WI38 (cell line): ENCODE measurements at regions not wholly inside any gene's neighbourhood (a gene's known extent, or its start where the extent isn't known, plus 50 kb on each side); places are given as distances from the start of the nearest gene placed in this dataset.

ENCODE experiments used
- H3K4me3 ChIP-seq: 2 replicates; pipeline ENCODE4 v1.5.1; 2011; ENCODE audit warnings: low read depth, mild to moderate bottlenecking, control low read depth, low read length
- CTCF ChIP-seq: IDR thresholded peaks from 2 replicates; pipeline ENCODE4 v1.5.1; 2012; ENCODE audit warnings: low read depth, mild to moderate bottlenecking, control low read depth, low read length

DNA sequence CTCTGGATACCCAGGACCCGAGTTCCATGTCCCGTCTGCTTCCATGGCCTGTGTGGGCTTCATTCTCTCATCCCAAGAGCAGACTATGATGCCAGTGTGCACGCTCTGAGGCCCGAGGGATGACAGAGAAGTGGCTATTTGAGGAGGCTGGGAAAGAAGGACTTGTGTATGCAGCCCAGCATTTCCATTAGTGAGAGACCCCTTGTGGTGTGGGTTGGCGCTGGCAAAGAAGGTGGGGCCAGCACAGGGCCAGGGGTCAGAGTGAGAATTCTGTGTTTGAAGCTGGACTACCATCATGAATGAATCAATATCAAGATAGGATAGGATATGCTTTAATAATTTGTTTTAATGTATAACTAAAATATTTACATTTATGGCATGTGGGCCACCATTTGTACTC lies 200.8 kb downstream of the HIPK3 start:
- TF ChIP-seq CTCF = no peak
- H3K4me3 ChIP-seq = no peak overlapping the region

GRCh38 chr11:33455867-33456463 lies 198.8 kb downstream of the HIPK3 start:
- no peak overlapping the region for H3K4me3 ChIP-seq
- TF ChIP-seq CTCF = no peak

DNA sequence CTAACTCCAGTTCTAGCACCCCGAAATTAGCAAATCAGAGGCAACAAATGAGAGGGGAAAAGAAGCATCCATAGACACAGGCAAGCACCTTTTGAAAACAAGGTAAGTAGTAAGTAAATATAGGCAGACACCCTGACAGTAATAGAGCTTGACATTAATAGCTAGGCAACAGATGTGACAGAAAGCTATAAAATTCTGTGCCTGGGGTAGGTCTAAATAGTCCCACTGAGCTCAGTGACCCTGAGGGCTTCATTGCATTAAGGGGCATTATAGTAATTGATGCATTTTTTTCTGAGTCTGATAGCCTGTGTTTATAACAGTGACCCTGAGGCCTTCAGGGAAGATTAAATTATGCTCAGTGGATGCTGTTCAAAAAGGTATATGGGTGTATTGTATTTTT lies 197.1 kb downstream of the HIPK3 start:
- no peak for TF ChIP-seq CTCF
- H3K4me3 ChIP-seq = no peak overlapping the region

- no peak for TF ChIP-seq CTCF
- H3K4me3 ChIP-seq = no peak overlapping the region
Observed at GRCh38 chr11:33452836-33453624, 195.8 kb downstream of the HIPK3 start.

DNA sequence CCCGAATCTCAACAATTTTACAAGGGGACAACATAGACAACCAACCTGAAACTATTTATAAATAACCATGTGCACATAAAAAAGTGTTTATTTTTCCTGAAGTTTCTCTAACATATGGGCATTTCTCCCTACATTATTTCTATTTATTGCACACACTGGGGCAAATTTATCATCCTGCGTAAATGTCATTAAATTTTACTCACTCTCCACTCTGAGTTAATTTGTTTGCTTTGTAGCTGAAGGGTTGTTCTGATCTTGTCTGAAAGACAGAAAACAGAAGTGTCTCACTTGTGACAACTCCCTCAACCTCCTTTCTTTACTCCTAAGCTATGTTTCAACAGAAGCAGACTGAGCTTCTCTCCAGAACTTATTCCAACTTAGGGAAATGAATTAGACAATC lies 194.2 kb downstream of the HIPK3 start:
- no peak for TF ChIP-seq CTCF

DNA sequence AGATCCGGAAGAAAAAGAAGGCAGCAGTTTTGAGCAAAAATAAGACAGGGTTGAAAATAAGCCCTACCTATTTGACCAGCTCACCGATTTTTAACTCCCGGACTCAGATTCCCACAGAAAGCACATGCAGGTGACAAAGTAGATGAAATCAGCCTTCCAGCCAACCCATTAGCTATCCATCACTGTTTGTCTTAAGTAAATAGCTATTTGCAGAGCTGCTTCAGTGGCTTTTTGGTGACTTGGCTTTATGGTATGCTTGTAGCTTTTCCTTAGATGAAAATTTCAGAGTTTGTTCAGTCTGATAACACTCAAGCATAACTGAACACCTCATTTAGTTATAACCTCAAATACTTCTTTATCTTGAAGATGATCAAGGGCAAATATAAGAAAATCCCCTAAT lies 192.6 kb downstream of the HIPK3 start:
- no peak overlapping the region for H3K4me3 ChIP-seq
- TF ChIP-seq CTCF = no peak

More for the DNA sequence above, 194.2 kb downstream of the HIPK3 start:
- H3K4me3 ChIP-seq = no peak overlapping the region

GRCh38 chr11:33448461-33449130 lies 191.4 kb downstream of the HIPK3 start:
- H3K4me3 ChIP-seq = no peak overlapping the region
- TF ChIP-seq CTCF = no peak
